Frontal cortex (tissue), 3 donors: ENCODE measurements at regions not wholly inside any gene's neighbourhood (a gene's known extent, or its start where the extent isn't known, plus 50 kb on each side); places are given as distances from the start of the nearest gene placed in this dataset.
"Not testable (repeated sequence)": the region's sequence is repeated elsewhere in the genome, so short reads cannot be mapped to it uniquely, and the experiment has no call there.

ENCODE experiments used
- DNase-seq, 2 donors: peaks; one replicate each; pipeline ENCODE4 v3.0.0; 2012; ENCODE audit warnings: low spot score in 2 of 2
- FAIRE-seq: peaks from 2 replicates; lab custom pipeline; 2012; peaks lifted over from hg19 to GRCh38; lab: Jason Lieb, UNC
- donor health status: control.
- donor health status: control.
- donor health status: control.

DNA sequence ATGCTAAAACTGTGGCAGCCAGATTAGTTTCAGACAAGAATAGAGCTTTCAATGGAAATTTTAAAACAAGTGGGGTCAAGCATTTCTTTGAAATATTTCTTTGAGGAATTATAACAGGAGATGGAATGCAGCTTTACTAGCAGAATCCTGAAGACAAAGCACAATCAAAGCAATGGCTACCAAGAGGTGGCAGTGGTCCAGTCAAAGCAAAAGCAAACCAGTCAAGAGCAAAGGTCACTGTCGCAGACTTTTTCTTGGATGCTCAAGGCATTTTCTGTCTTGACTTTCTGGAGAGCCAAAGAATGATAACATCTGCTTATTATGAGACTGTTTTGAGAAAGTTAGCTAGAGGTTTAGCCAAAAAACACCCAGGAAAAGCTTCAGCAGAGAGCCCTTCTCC, 351.2 kb upstream of the DLGAP1 start:
- FAIRE-seq, result no peak
- DNase-seq, result no peak

GRCh38 chr18:4802296-4802695, 347.2 kb upstream of the DLGAP1 start:
- DNase-seq (no peak), FAIRE-seq (no peak)

- DNase-seq (no peak), FAIRE-seq (no peak)
These were observed 346.0 kb upstream of the DLGAP1 start for GRCh38 chr18:4801151-4801550.

GRCh38 chr18:4797002-4797685, 342.0 kb upstream of the DLGAP1 start:
- FAIRE-seq (no peak), DNase-seq (no peak)

- no peak for FAIRE-seq
- no peak for DNase-seq
These were observed 334.4 kb upstream of the DLGAP1 start for GRCh38 chr18:4789506-4789905.

DNA sequence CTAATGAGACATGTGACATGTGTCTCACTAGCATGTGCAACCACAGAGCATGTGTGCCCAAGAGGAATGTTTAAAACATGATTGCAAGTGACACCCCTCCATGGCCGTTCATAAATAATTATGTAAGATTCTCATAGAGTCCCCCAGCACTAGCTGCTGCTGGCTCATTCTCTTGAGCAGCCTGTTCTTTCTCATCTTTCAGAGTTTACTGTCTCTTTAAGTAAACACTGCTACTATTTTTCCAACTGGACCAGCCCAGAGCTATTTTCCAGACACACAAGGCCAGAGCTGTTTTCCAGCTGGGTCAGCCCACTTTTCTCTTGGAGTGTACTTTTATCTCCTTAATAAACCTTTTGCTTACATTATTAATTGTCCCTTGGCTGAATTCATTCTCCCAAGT, 326.8 kb upstream of the DLGAP1 start:
- FAIRE-seq (no peak), DNase-seq (no peak)

DNA sequence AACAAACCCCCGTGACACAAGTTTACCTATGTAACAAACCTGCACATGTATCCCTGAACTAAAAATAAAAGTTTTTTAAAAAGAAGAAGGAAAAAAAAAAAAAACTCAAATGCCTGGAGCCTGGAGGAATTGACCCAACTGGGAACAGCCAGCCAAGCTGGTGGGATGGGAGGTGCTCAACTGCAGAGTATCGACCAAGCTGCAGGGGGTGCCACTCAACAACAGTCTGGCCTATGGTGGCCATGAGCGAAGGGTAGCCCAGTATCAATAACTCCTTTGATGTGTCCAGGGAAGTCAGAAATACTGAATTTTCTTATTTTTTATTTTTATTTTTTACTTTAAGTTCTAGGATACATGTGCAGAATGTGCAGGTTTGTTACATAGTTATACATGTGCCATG, 310.3 kb upstream of the DLGAP1 start:
- no peak for FAIRE-seq

GRCh38 chr18:4762330-4762729, 307.2 kb upstream of the DLGAP1 start:
- FAIRE-seq, result no peak

More for the DNA sequence above, 310.3 kb upstream of the DLGAP1 start:
- no peak for DNase-seq

DNA sequence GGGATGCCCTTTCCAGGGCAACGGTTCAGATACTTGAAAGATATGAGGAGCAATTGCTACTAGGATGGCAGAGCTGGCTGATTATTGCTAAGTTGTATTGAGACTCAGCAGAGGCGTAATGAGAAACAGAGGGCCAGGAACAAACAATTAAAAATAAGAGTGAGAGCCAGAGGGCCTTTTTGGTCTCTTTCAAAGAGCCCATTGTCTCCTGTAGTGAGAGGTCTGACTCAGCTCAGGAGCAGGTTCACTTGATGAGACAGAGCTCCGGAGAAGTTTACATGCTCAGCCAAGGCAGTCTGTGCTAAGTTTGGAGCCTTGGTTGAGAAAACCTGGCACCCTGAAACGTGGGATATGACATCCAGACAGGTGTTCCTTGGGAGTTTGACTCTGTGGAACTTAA, 303.9 kb upstream of the DLGAP1 start:
- no peak for FAIRE-seq
- DNase-seq, result no peak

More at GRCh38 chr18:4762330-4762729, 307.2 kb upstream of the DLGAP1 start:
- DNase-seq, result no peak

DNA sequence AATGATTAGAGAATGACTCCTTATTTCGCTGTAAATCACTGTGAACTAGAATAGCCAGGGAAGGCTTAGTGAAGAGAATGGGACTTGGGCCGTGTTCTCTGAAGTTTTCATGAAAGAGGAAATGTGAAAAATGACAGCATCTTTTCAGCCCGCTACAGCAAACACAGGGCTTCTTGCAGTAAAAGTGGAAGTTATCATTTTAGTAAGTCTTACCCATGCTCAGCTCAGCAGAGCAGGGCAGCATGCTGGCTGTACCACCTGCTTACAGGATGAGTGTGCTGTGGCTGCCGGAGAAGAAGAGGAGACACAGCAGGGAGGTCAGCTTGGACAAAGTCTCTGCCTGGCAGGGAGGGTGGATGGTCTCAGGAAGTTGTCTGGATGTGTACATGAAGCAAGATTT, 300.7 kb upstream of the DLGAP1 start:
- no peak for DNase-seq
- FAIRE-seq, result no peak

GRCh38 chr18:4753151-4753550, 298.0 kb upstream of the DLGAP1 start:
- not testable (repeated sequence) for DNase-seq, FAIRE-seq

DNA sequence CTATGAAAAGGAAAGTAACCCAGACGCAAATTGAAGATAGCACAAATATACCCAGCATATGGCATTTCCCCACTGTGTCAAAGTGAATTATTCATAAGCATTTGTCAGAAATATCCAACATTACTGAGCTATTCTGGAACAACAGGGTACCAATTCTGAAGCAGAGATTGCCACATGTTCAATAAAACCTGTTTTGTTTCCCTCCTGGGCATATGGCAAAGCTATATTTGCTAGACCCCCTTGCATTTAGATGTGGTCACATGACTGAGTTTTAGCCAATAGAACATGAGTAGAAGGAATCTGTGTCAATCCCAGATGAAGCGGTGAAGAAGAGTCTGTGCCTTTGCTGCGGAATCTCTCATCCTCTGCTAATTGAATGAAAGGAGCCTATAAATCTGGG, 296.4 kb upstream of the DLGAP1 start:
- FAIRE-seq, result no peak
- DNase-seq, result no peak

DNA sequence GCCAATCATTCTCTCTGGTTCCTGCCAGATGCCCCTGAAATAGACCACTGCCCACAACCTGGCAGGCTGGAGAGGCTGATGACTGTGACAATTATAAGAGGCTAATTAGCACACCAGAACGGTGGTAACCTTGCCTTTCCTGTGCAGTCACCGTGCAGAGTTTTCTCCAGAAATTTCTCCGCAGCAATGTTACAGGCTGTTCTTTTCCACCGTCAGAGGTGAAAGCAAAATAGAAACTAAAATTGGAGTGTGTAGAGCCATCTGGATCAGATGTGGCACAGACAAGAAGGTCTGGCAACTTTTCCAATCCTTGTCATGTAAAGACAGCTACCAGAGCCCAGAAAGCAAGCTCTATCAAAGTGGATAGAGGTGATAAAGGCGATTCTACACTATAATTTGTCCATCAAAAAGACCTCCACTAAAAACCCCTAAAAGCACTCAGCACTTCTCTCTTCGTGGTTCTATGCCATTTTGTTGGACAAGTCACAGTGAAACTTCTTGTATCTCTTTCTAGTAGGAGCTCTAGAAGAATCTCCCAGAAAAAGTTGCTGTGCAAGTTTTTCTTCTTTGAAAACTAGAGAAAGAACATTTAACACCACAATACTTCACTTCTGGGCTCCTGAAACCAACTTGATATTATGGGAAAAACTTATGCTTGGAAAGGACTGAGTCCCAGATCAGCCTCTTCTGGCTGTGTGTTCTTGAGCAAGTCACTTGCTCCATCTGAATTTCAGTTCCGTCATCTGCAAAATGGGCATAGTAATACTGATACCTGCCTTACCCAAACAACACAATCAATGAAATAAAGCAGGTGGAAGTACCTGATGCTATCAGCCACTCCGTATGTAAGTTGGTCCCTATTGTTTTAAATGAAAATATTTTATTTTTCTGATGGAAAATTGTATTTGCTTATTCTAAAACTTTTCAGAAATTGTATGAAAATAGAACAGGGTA, 295.6 kb upstream of the DLGAP1 start:
- DNase-seq, result no peak
- FAIRE-seq, result no peak

DNA sequence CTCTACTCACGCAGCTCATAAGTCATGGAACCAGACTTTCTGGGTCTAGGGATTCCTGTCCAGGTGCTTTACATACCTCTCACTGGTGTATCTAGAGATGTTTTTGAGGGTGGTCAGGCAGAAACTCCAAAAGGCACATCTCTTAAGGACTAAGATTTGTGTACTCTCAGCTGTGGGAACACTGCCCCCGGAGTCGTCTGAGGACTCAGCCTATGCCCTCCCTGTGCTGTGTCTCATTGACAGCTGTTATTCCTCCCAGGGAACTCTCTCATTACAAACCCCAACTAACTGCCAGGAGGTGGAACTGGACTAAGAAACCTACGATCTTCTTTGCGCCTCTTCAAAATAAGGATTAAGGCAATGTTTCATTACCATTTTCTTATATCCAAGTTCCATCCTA, 293.9 kb upstream of the DLGAP1 start:
- FAIRE-seq (no peak), DNase-seq (no peak)

- DNase-seq (no peak), FAIRE-seq (no peak)
These were observed 279.8 kb upstream of the DLGAP1 start for GRCh38 chr18:4734903-4735302.

DNA sequence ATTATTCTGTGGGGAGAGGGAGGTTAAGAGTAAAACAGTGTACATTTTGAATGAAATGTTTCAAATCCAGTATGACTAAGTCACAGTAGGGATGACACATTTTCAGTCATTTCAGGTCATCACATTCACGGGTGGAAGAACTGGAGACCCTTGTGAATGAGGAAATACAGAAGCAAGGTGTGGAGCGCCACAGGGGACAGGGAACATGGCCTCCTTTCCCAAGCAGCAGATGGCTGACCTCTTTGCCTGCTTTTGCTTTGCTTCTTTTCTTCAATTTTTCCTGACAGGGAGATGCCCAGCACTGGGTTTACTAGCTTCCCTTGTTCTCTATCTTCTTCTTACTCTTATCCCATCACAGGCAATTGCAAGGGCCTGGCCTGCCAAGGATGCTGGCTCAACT, 278.9 kb upstream of the DLGAP1 start:
- FAIRE-seq (no peak), DNase-seq (no peak)

- FAIRE-seq, result no peak
- DNase-seq, result no peak
These were observed 266.4 kb upstream of the DLGAP1 start for GRCh38 chr18:4721545-4721944.

DNA sequence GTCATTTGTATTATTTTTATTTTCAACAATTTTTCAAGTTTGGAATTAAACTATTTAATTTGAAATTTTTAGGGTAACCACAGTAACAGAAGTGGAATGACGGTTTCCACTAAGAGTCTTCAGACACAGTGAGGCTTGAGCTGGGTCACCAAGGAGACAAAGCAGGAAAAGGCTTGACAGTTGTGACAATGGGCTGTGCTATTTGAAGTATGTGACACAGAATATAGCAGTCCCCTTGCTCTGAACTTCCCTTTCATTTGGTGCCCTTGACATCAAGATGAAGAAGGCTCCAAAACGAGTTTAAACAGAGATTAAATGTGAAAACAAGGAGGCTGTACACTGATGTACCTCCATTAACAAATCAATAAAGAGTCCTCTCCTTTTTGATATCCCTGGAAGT, 265.4 kb upstream of the DLGAP1 start:
- FAIRE-seq, result no peak
- DNase-seq, result no peak

- DNase-seq (no peak), FAIRE-seq (no peak)
These were observed 250.8 kb upstream of the DLGAP1 start for GRCh38 chr18:4705894-4706293.

GRCh38 chr18:4704781-4705180, 249.7 kb upstream of the DLGAP1 start:
- DNase-seq, result no peak
- no peak for FAIRE-seq

DNA sequence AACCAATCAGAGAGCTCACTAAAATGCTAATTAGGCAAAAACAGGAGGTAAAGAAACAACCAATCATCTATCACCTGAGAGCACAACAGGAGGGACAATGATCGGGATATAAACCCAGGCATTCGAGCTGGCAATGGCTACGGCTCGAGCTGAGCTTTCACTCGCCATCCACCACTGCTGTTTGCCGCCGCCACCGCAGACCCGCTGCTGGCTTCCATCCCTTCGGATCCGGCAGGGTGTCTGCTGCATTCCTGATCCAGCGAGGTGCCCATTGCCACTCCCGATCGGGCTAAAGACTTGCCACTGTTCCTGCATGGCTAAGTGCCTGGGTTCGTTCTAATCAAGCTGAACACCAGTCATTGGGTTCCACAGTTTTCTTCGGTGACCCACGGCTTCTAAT, 236.7 kb upstream of the DLGAP1 start:
- DNase-seq (no peak), FAIRE-seq (no peak)
